ENCODE measurements at regions not wholly inside any gene's neighbourhood (a gene's known extent, or its start where the extent isn't known, plus 50 kb on each side); places are given as distances from the start of the nearest gene placed in this dataset.

GRCh38 chr9:30382271-30382670, 2002.2 kb upstream of the ACO1 start:
- H3K4me3 ChIP-seq (ENCODE audit: low read depth, low read length): no peak overlapping the region
- TF ChIP-seq, protein P1, sequence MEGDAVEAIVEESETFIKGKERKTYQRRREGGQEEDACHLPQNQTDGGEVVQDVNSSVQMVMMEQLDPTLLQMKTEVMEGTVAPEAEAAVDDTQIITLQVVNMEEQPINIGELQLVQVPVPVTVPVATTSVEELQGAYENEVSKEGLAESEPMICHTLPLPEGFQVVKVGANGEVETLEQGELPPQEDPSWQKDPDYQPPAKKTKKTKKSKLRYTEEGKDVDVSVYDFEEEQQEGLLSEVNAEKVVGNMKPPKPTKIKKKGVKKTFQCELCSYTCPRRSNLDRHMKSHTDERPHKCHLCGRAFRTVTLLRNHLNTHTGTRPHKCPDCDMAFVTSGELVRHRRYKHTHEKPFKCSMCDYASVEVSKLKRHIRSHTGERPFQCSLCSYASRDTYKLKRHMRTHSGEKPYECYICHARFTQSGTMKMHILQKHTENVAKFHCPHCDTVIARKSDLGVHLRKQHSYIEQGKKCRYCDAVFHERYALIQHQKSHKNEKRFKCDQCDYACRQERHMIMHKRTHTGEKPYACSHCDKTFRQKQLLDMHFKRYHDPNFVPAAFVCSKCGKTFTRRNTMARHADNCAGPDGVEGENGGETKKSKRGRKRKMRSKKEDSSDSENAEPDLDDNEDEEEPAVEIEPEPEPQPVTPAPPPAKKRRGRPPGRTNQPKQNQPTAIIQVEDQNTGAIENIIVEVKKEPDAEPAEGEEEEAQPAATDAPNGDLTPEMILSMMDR (IDR thresholded peaks at IDR 0.05; ENCODE audit: low read depth, low read length): no peak

DNA sequence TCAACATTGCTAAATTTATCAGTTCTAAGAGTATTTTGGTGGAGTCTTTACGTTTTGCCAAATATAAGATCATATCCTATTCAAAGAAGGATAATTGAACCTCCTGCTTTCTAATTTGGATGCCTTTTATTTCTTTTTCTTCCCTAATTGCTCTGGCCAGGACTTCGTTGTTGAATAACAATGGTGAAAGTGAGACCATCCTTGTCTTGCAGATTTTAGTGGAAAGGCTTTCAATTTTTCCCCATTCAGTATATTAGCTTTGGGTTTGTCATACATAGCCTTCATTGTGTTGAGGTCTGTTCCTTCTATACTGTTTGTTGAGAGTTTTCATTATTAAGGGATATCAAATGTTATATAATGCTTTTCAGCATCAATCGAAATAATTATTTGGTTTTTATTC, 1974.2 kb upstream of the ACO1 start:
- TF ChIP-seq, protein P1 (IDR thresholded peaks at IDR 0.05; ENCODE audit: low read depth, low read length): no peak
- H3K4me3 ChIP-seq (ENCODE audit: low read depth, low read length): no peak overlapping the region

GRCh38 chr9:30411571-30411970, 1972.9 kb upstream of the ACO1 start:
- H3K4me3 ChIP-seq (ENCODE audit: low read depth, low read length): no peak overlapping the region
- TF ChIP-seq, protein P1 (IDR thresholded peaks at IDR 0.05; ENCODE audit: low read depth, low read length): no peak

DNA sequence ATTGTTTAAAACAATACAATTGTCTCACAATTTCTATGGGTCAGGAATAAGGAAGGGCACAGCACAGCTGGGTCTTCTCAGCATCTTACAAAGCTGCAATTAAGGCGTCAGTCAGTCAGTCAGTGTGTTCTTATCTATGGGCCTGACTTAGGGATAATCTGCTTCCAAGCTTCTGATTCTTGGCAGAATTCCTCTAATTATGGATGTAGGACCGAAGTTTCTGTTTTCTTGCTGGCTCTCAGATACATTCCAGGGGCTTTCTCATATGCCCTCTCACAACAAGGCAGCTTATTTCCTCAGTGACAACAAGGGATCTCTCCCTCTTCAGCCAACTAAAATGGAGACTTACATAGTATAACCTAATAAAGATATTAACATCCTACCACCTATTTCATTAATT, 1925.3 kb upstream of the ACO1 start:
- TF ChIP-seq, protein P1 (IDR thresholded peaks at IDR 0.05; ENCODE audit: low read depth, low read length): no peak

GRCh38 chr9:30476826-30477225, 1907.6 kb upstream of the ACO1 start:
- TF ChIP-seq, protein P1 (IDR thresholded peaks at IDR 0.05; ENCODE audit: low read depth, low read length): no peak
- H3K4me3 ChIP-seq (ENCODE audit: low read depth, low read length): no peak overlapping the region

More for the DNA sequence above, 1925.3 kb upstream of the ACO1 start:
- no peak overlapping the region for H3K4me3 ChIP-seq (ENCODE audit: low read depth, low read length)

DNA sequence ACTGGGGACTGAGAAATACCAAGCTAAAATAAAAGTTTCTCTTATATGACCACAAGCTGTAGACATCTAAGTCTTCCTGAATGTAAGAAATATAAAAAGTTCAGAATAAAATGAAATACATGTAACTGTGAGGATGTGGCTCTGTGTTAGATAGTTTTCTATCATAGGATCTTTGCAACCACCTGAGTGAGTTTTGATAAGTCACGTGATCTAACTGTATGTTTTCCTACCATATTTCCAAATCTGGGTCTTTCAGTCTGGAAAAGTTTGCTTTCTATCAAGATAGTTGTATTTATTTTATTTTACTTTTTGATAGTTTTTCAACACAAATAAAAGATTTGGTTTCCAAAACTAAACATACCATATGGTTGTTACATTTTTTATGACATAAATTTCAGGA, 1905.8 kb upstream of the ACO1 start:
- TF ChIP-seq, protein P1 (IDR thresholded peaks at IDR 0.05; ENCODE audit: low read depth, low read length): no peak
- H3K4me3 ChIP-seq (ENCODE audit: low read depth, low read length): no peak overlapping the region

- H3K4me3 ChIP-seq (ENCODE audit: low read depth, low read length): no peak overlapping the region
- TF ChIP-seq, protein P1 (IDR thresholded peaks at IDR 0.05; ENCODE audit: low read depth, low read length): no peak
These were observed 1901.9 kb upstream of the ACO1 start for GRCh38 chr9:30482499-30482898.

Data from WI38 (cell line).